ENCODE measurements at regions not wholly inside any gene's neighbourhood (a gene's known extent, or its start where the extent isn't known, plus 50 kb on each side); places are given as distances from the start of the nearest gene placed in this dataset.

GRCh38 chr1:5002676-5003075 is 348.3 kb downstream of the AJAP1 start:
- TF ChIP-seq CTCF (IDR thresholded peaks at IDR 0.05) = no peak
- DNase-seq (ENCODE audit: low spot score) (no peak), ATAC-seq (ENCODE audit: low FRiP score) (no peak)

GRCh38 chr1:5001466-5001865 is 347.1 kb downstream of the AJAP1 start:
- ATAC-seq (ENCODE audit: low FRiP score) = no peak
- no peak for TF ChIP-seq CTCF (IDR thresholded peaks at IDR 0.05)
- DNase-seq (ENCODE audit: low spot score) = no peak

GRCh38 chr1:4986306-4986705 is 331.9 kb downstream of the AJAP1 start:
- ATAC-seq (ENCODE audit: low FRiP score) (no peak), DNase-seq (ENCODE audit: low spot score) (no peak)
- no peak for TF ChIP-seq CTCF (IDR thresholded peaks at IDR 0.05)

GRCh38 chr1:4984841-4985240 is 330.4 kb downstream of the AJAP1 start:
- no peak for TF ChIP-seq CTCF (IDR thresholded peaks at IDR 0.05)
- ATAC-seq (ENCODE audit: low FRiP score) = no peak
- no peak for DNase-seq (ENCODE audit: low spot score)

GRCh38 chr1:4980211-4980610 is 325.8 kb downstream of the AJAP1 start:
- DNase-seq (ENCODE audit: low spot score) (no peak), ATAC-seq (ENCODE audit: low FRiP score) (no peak)
- no peak for TF ChIP-seq CTCF (IDR thresholded peaks at IDR 0.05)

- no peak for DNase-seq (ENCODE audit: low spot score)
- no peak for ATAC-seq (ENCODE audit: low FRiP score)
- TF ChIP-seq CTCF (IDR thresholded peaks at IDR 0.05) = no peak
Measured at GRCh38 chr1:4978660-4979390, 324.4 kb downstream of the AJAP1 start.

- DNase-seq (ENCODE audit: low spot score) (no peak), ATAC-seq (ENCODE audit: low FRiP score) (no peak)
- TF ChIP-seq CTCF (IDR thresholded peaks at IDR 0.05) = no peak
Measured at GRCh38 chr1:4977701-4978100, 323.3 kb downstream of the AJAP1 start.

Data from omental fat pad (tissue), 3 donors.